Tibial artery (tissue), 4 donors: ENCODE measurements at regions not wholly inside any gene's neighbourhood (a gene's known extent, or its start where the extent isn't known, plus 50 kb on each side); places are given as distances from the start of the nearest gene placed in this dataset.

ENCODE experiments used
- DNase-seq, 2 donors: peaks; one replicate each; pipeline ENCODE4 v3.0.0-alpha.2; 2019
- H3K27ac ChIP-seq, 2 donors: fragments of 200-600 bp; sonication (generic) in 1 of 2; 1 replicate in 1 of 2; 2 replicates in 1 of 2; pipeline ENCODE4 v1.5.1; 2018 to 2019; ENCODE audit warnings: mild to moderate bottlenecking in 1 of 2
- H3K27me3 ChIP-seq, 2 donors: fragments of 200-600 bp; sonication (generic) in 1 of 2; one replicate each; pipeline versions ENCODE4 v1.5.1 to v1.6.0; 2016 to 2019
- H3K36me3 ChIP-seq, 3 donors: fragments of 200-600 bp; sonication (generic) in 2 of 3; one replicate each; pipeline ENCODE4 v1.5.1; 2016 to 2019; ENCODE audit warnings: mild to moderate bottlenecking in 2 of 3
- H3K4me1 ChIP-seq, 4 donors: fragments of 200-600 bp; sonication (generic) in 2 of 4; 1 replicate in 3 of 4; 2 replicates in 1 of 4; pipeline ENCODE4 v1.5.1; 2016 to 2019
- H3K4me3 ChIP-seq, 2 donors: fragments of 200-600 bp; sonication (generic) in 1 of 2; 1 replicate in 1 of 2; 2 replicates in 1 of 2; pipeline ENCODE4 v1.5.1; 2018 to 2019; ENCODE audit warnings: mild to moderate bottlenecking in 2 of 2
- H3K9me3 ChIP-seq, 3 donors: fragments of 200-600 bp; sonication (generic) in 1 of 3; one replicate each; pipeline ENCODE4 v1.5.1; 2016 to 2019
- CTCF ChIP-seq, 2 experiments: fragments of 200-600 bp in 1 of 2; fragments of 450-650 bp in 1 of 2; IDR thresholded peaks; one replicate each; pipeline ENCODE4 v1.5.1; 2017 to 2019; ENCODE audit warnings: antibody characterized with exemption in 2 of 2, mild to moderate bottlenecking in 1 of 2, moderate library complexity in 1 of 2
- intact Hi-C: fragments of 100-400 bp; cut with DNase I; formaldehyde crosslinking; loops from one replicate; pipeline ENCODE4 v1.15.0; 2023; ENCODE audit warnings: low total_unique reads

- TF ChIP-seq CTCF (IDR thresholded peaks at IDR 0.05): no peak
- Histone ChIP-seq H3K27ac (no peak overlapping the region), H3K27me3 (no peaks in the 10 kb centered on the region), H3K4me1 (peaks cover 0 to 6% (median 0%) of the 10 kb centered on the region in 4 donors), H3K36me3 (no peaks in the 10 kb centered on the region), H3K9me3 (no peaks in the 10 kb centered on the region), H3K4me3 (no peak overlapping the region)
- no peak for DNase-seq
- intact Hi-C loops: no loop called here
Measured at GRCh38 chr2:204036706-204037105, 100.1 kb downstream of the ICOS start.

- intact Hi-C loops: no loop called here
- H3K4me3 ChIP-seq: no peak overlapping the region
- TF ChIP-seq CTCF (IDR thresholded peaks at IDR 0.05): no peak
- no peaks in the 10 kb centered on the region for H3K9me3 ChIP-seq
- no peak for DNase-seq
- no peaks in the 10 kb centered on the region for H3K27me3 ChIP-seq
- H3K27ac ChIP-seq: no peak overlapping the region
- no peaks in the 10 kb centered on the region for H3K36me3 ChIP-seq
- H3K4me1 ChIP-seq: no peaks in the 10 kb centered on the region
Measured at GRCh38 chr2:204037286-204037685, 100.7 kb downstream of the ICOS start.

- DNase-seq: no peak
- no peaks in the 10 kb centered on the region for H3K9me3 ChIP-seq
- no peaks in the 10 kb centered on the region for H3K27me3 ChIP-seq
- TF ChIP-seq CTCF (IDR thresholded peaks at IDR 0.05): no peak
- H3K4me3 ChIP-seq: no peak overlapping the region
- no peak overlapping the region for H3K27ac ChIP-seq
- no peaks in the 10 kb centered on the region for H3K36me3 ChIP-seq
- intact Hi-C loops: no loop called here
- H3K4me1 ChIP-seq: no peaks in the 10 kb centered on the region
Measured at GRCh38 chr2:204039298-204039838, 102.8 kb downstream of the ICOS start.

GRCh38 chr2:204040016-204040415 lies 103.5 kb downstream of the ICOS start:
- H3K4me1 ChIP-seq: no peaks in the 10 kb centered on the region
- intact Hi-C loops: no loop called here
- no peak overlapping the region for H3K27ac ChIP-seq
- H3K4me3 ChIP-seq: no peak overlapping the region
- H3K27me3 ChIP-seq: no peaks in the 10 kb centered on the region
- no peak for DNase-seq
- H3K36me3 ChIP-seq: no peaks in the 10 kb centered on the region
- no peaks in the 10 kb centered on the region for H3K9me3 ChIP-seq
- TF ChIP-seq CTCF (IDR thresholded peaks at IDR 0.05): no peak

GRCh38 chr2:204042401-204042800 lies 105.8 kb downstream of the ICOS start:
- DNase-seq: no peak
- Histone ChIP-seq H3K36me3 (no peaks in the 10 kb centered on the region), H3K4me1 (no peaks in the 10 kb centered on the region), H3K4me3 (no peak overlapping the region), H3K27me3 (no peaks in the 10 kb centered on the region), H3K27ac (no peak overlapping the region), H3K9me3 (no peaks in the 10 kb centered on the region)
- intact Hi-C loops: no loop called here
- no peak for TF ChIP-seq CTCF (IDR thresholded peaks at IDR 0.05)

GRCh38 chr2:204046145-204046544 lies 109.6 kb downstream of the ICOS start:
- no peak for DNase-seq
- H3K4me3 ChIP-seq: no peak overlapping the region
- H3K27me3 ChIP-seq: no peaks in the 10 kb centered on the region
- no peaks in the 10 kb centered on the region for H3K9me3 ChIP-seq
- no peaks in the 10 kb centered on the region for H3K4me1 ChIP-seq
- H3K36me3 ChIP-seq: no peaks in the 10 kb centered on the region
- no peak for TF ChIP-seq CTCF (IDR thresholded peaks at IDR 0.05)
- intact Hi-C loops: no loop called here
- H3K27ac ChIP-seq: no peak overlapping the region
